ENCODE measurements at regions not wholly inside any gene's neighbourhood (a gene's known extent, or its start where the extent isn't known, plus 50 kb on each side); places are given as distances from the start of the nearest gene placed in this dataset.

DNA sequence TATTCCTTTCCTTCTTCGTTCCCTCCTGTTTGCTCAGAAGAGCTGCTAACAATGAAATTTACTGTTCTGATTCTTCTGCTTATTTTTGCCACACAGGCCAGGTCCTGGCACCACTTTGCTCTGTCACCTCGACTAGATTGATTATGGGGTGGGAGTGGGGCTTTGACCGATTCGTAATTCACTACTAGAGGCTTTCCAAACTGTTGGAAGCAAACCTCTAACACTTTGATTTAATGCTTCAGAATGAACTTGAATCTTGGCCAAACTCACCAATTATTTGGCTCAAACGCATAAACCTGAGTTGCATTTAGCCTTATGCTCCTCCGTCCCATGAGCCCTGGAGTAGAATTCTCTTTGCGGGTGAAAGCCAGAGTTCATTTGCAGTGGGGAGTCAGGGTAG lies 476.2 kb upstream of the FZD8 start:
- Histone ChIP-seq H3K4me3 (no peak overlapping the region), H3K27me3 (ENCODE audit: control insufficient read depth in 3 of 3, insufficient read depth in 3 of 3, low read length in 2 of 3) (no peaks in the 10 kb centered on the region), H3K36me3 (ENCODE audit: control insufficient read depth in 4 of 4, insufficient read depth in 4 of 4, low read length in 4 of 4) (no peaks in the 10 kb centered on the region), H3K4me1 (ENCODE audit: control insufficient read depth in 5 of 5, insufficient read depth in 5 of 5, low read length in 5 of 5) (peaks cover 0 to 21% (median 10%) of the 10 kb centered on the region in 5 donors), H3K27ac (ENCODE audit: low read depth in 1 of 2, low read length in 1 of 2) (no peak overlapping the region), H3K9ac (ENCODE audit: insufficient read depth in 1 of 2, low read length in 2 of 2) (no peak overlapping the region), H3K9me3 (ENCODE audit: control insufficient read depth in 4 of 4, insufficient read depth in 3 of 4, low read length in 3 of 4) (no peaks in the 10 kb centered on the region)
- DNase-seq (no peak), ATAC-seq (ENCODE audit: insufficient read depth, low FRiP score) (no peak)
- WGBS, 2 donors, result 79 to 83% methylated on average over 7 of the region's 7 CpGs
- TF ChIP-seq, protein P1, sequence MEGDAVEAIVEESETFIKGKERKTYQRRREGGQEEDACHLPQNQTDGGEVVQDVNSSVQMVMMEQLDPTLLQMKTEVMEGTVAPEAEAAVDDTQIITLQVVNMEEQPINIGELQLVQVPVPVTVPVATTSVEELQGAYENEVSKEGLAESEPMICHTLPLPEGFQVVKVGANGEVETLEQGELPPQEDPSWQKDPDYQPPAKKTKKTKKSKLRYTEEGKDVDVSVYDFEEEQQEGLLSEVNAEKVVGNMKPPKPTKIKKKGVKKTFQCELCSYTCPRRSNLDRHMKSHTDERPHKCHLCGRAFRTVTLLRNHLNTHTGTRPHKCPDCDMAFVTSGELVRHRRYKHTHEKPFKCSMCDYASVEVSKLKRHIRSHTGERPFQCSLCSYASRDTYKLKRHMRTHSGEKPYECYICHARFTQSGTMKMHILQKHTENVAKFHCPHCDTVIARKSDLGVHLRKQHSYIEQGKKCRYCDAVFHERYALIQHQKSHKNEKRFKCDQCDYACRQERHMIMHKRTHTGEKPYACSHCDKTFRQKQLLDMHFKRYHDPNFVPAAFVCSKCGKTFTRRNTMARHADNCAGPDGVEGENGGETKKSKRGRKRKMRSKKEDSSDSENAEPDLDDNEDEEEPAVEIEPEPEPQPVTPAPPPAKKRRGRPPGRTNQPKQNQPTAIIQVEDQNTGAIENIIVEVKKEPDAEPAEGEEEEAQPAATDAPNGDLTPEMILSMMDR (IDR thresholded peaks at IDR 0.05; ENCODE audit: control extremely low read depth, extremely low read depth), result no peak

DNA sequence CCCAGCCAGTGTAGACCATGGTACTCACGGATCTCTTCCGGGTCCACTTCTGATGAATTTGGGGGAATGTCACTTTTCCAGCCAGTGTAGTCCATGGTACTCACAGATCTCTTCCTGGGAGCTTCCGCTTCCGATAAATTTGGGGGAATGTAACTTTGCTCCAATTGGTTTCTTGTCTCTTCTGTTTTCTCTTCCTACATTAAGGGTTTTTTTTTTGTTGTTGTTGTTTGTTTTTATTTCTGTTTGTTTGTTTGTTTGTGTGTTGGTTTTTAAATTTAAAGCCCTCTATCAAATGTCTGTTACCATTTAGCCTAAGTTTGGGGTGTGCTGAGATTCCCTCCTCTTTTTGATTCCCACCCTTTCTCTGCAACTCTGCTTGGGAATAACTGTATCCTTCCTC lies 475.8 kb upstream of the FZD8 start:
- Histone ChIP-seq H3K27me3 (ENCODE audit: control insufficient read depth in 3 of 3, insufficient read depth in 3 of 3, low read length in 2 of 3) (no peaks in the 10 kb centered on the region), H3K9me3 (ENCODE audit: control insufficient read depth in 4 of 4, insufficient read depth in 3 of 4, low read length in 3 of 4) (no peaks in the 10 kb centered on the region), H3K36me3 (ENCODE audit: control insufficient read depth in 4 of 4, insufficient read depth in 4 of 4, low read length in 4 of 4) (no peaks in the 10 kb centered on the region), H3K9ac (ENCODE audit: insufficient read depth in 1 of 2, low read length in 2 of 2) (no peak overlapping the region), H3K4me1 (ENCODE audit: control insufficient read depth in 5 of 5, insufficient read depth in 5 of 5, low read length in 5 of 5) (peaks cover 0 to 21% (median 10%) of the 10 kb centered on the region in 5 donors), H3K27ac (ENCODE audit: low read depth in 1 of 2, low read length in 1 of 2) (no peak overlapping the region), H3K4me3 (no peak overlapping the region)
- DNase-seq (no peak), ATAC-seq (ENCODE audit: insufficient read depth, low FRiP score) (no peak)
- TF ChIP-seq, protein P1 (IDR thresholded peaks at IDR 0.05; ENCODE audit: control extremely low read depth, extremely low read depth), result no peak
- WGBS, 2 donors, result 67 to 80% methylated on average over 4 of the region's 4 CpGs

DNA sequence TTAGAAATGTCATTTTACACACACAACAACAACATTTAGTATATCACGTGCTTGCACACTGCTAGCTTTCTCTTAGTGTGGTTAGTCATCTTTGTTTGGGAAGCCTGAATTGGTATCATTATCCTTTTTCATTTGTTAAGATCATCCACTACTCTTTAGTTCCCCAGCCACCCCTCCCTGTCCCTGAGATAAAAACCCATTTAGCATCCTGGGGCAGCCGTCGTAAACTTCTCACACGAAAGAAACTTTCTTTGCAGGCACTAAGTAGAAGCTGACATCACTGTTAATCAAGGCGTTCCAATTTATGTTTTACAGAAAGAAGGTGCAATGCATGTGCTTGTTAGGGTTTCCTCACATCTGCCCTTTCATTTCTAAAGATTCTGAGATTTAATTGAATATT lies 475.1 kb upstream of the FZD8 start:
- 70 to 77% methylated on average over 5 of the region's 5 CpGs for WGBS, 2 donors
- Histone ChIP-seq H3K4me1 (ENCODE audit: control insufficient read depth in 5 of 5, insufficient read depth in 5 of 5, low read length in 5 of 5) (peaks cover 0 to 21% (median 10%) of the 10 kb centered on the region in 5 donors), H3K9me3 (ENCODE audit: control insufficient read depth in 4 of 4, insufficient read depth in 3 of 4, low read length in 3 of 4) (no peaks in the 10 kb centered on the region), H3K9ac (ENCODE audit: insufficient read depth in 1 of 2, low read length in 2 of 2) (no peak overlapping the region), H3K27ac (ENCODE audit: low read depth in 1 of 2, low read length in 1 of 2) (no peak overlapping the region), H3K4me3 (no peak overlapping the region), H3K27me3 (ENCODE audit: control insufficient read depth in 3 of 3, insufficient read depth in 3 of 3, low read length in 2 of 3) (no peaks in the 10 kb centered on the region), H3K36me3 (ENCODE audit: control insufficient read depth in 4 of 4, insufficient read depth in 4 of 4, low read length in 4 of 4) (no peaks in the 10 kb centered on the region)
- DNase-seq, result no peak
- ATAC-seq (ENCODE audit: insufficient read depth, low FRiP score), result no peak
- TF ChIP-seq, protein P1 (IDR thresholded peaks at IDR 0.05; ENCODE audit: control extremely low read depth, extremely low read depth), result no peak

DNA sequence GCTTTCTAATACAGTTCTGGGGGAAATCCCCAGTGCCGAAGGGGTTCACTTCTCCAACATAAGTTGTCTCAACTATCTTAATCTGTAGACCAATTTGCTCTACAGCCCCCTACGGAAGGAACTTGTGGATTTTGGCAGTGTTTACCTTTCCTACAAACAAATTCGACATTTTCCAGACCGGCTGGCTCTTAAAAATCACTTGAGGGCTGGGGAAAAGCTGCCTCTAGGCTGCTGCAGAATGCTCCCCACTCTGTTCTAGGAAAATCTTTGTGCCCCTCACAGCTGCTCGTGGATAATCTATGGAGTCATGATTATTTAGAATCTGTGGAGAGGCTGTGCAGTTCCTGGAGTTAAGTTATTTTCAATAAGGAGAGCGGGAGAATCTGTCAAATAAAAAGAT lies 474.6 kb upstream of the FZD8 start:
- ATAC-seq (ENCODE audit: insufficient read depth, low FRiP score), result no peak
- DNase-seq, result peak; percentile 13 to 47 (median 39)
- Histone ChIP-seq H3K4me1 (ENCODE audit: control insufficient read depth in 5 of 5, insufficient read depth in 5 of 5, low read length in 5 of 5) (peaks cover 0 to 21% (median 10%) of the 10 kb centered on the region in 5 donors), H3K9ac (ENCODE audit: insufficient read depth in 1 of 2, low read length in 2 of 2) (no peak overlapping the region), H3K36me3 (ENCODE audit: control insufficient read depth in 4 of 4, insufficient read depth in 4 of 4, low read length in 4 of 4) (no peaks in the 10 kb centered on the region), H3K9me3 (ENCODE audit: control insufficient read depth in 4 of 4, insufficient read depth in 3 of 4, low read length in 3 of 4) (no peaks in the 10 kb centered on the region), H3K27ac (ENCODE audit: low read depth in 1 of 2, low read length in 1 of 2) (no peak overlapping the region), H3K27me3 (ENCODE audit: control insufficient read depth in 3 of 3, insufficient read depth in 3 of 3, low read length in 2 of 3) (no peaks in the 10 kb centered on the region), H3K4me3 (no peak overlapping the region)
- TF ChIP-seq, protein P1 (IDR thresholded peaks at IDR 0.05; ENCODE audit: control extremely low read depth, extremely low read depth), result no peak
- WGBS, 2 donors, result 35 to 54% methylated on average over 6 of the region's 6 CpGs
